H9 (cell line): ENCODE measurements at regions not wholly inside any gene's neighbourhood (a gene's known extent, or its start where the extent isn't known, plus 50 kb on each side); places are given as distances from the start of the nearest gene placed in this dataset.

Experiments
- DNase-seq: peaks from one replicate; pipeline ENCODE4 v3.0.0-alpha.2; 2017
- H2AFZ ChIP-seq: one replicate; pipeline ENCODE4 v1.6.1; 2013; ENCODE audit warnings: mild to moderate bottlenecking, low read length, control low read depth, moderate library complexity
- H2AK5ac ChIP-seq: 2 replicates; pipeline ENCODE4 v1.6.1; 2013; ENCODE audit warnings: low read length, control low read depth, mixed read lengths; ENCODE audit not compliant: insufficient read length
- H2BK120ac ChIP-seq: one replicate; pipeline ENCODE4 v1.6.1; 2013; ENCODE audit warnings: low read depth, mild to moderate bottlenecking, low read length, control low read depth, inconsistent platforms; ENCODE audit not compliant: poor library complexity, severe bottlenecking
- H2BK12ac ChIP-seq: 2 replicates; pipeline ENCODE4 v1.6.1; 2013; ENCODE audit warnings: low read length, control low read depth, mixed read lengths, low read depth; ENCODE audit not compliant: insufficient read length
- H2BK15ac ChIP-seq: 2 replicates; pipeline ENCODE4 v1.6.1; 2013; ENCODE audit warnings: low read depth, low read length, control low read depth
- H2BK20ac ChIP-seq: one replicate; pipeline ENCODE4 v1.6.1; 2013; ENCODE audit warnings: low read depth, mild to moderate bottlenecking, low read length, control low read depth, inconsistent platforms; ENCODE audit not compliant: poor library complexity, severe bottlenecking
- H2BK5ac ChIP-seq: 2 replicates; pipeline ENCODE4 v1.6.1; 2013; ENCODE audit warnings: low read length, control low read depth, mixed read lengths; ENCODE audit not compliant: insufficient read length
- H3K14ac ChIP-seq: 2 replicates; pipeline ENCODE4 v1.6.1; 2013; ENCODE audit warnings: low read length, control low read depth; ENCODE audit not compliant: insufficient read depth
- H3K18ac ChIP-seq: 2 replicates; pipeline ENCODE4 v1.6.1; 2013; ENCODE audit warnings: low read depth, mild to moderate bottlenecking, mixed read lengths, low read length, control low read depth; ENCODE audit not compliant: insufficient read length
- H3K23ac ChIP-seq: 2 replicates; pipeline ENCODE4 v1.6.1; 2013; ENCODE audit warnings: low read length, control low read depth, mixed read lengths, low read depth; ENCODE audit not compliant: insufficient read length
- H3K23me2 ChIP-seq: 2 replicates; pipeline ENCODE4 v1.6.1; 2013; ENCODE audit warnings: low read depth, mild to moderate bottlenecking, mixed read lengths, low read length, control low read depth; ENCODE audit not compliant: insufficient read length, poor library complexity, severe bottlenecking
- H3K27ac ChIP-seq: 2 replicates; pipeline ENCODE4 v1.5.1; 2013; ENCODE audit warnings: low read length, control low read depth, mixed read lengths, low read depth; ENCODE audit not compliant: insufficient read length
- H3K27me3 ChIP-seq: 2 replicates; pipeline ENCODE4 v1.6.1; 2013; ENCODE audit warnings: low read length, control low read depth, inconsistent platforms; ENCODE audit not compliant: insufficient read depth
- H3K4ac ChIP-seq: 2 replicates; pipeline ENCODE4 v1.6.1; 2013; ENCODE audit warnings: low read depth, mild to moderate bottlenecking, control low read depth, inconsistent platforms, low read length, moderate library complexity
- H3K4me1 ChIP-seq: 2 replicates; pipeline ENCODE4 v1.6.1; 2013; ENCODE audit warnings: low read length, control low read depth, inconsistent platforms; ENCODE audit not compliant: insufficient read depth
- H3K4me2 ChIP-seq: 2 replicates; pipeline ENCODE4 v1.6.1; 2013; ENCODE audit warnings: low read length, control low read depth, mixed read lengths; ENCODE audit not compliant: insufficient read length, insufficient read depth
- H3K56ac ChIP-seq: 2 replicates; pipeline ENCODE4 v1.6.1; 2013; ENCODE audit warnings: low read depth, mild to moderate bottlenecking, mixed read lengths, low read length, control low read depth; ENCODE audit not compliant: insufficient read length
- H3K79me1 ChIP-seq: 2 replicates; pipeline ENCODE4 v1.6.1; 2013; ENCODE audit warnings: low read depth, mild to moderate bottlenecking, moderate library complexity, low read length, control low read depth, inconsistent platforms; ENCODE audit not compliant: insufficient read depth, poor library complexity, severe bottlenecking
- H3K79me2 ChIP-seq: 2 replicates; pipeline ENCODE4 v1.6.1; 2013; ENCODE audit warnings: low read length, control low read depth, inconsistent platforms; ENCODE audit not compliant: insufficient read depth
- H3K9ac ChIP-seq: 2 replicates; pipeline ENCODE4 v1.6.1; 2013; ENCODE audit warnings: low read length, control low read depth, mixed read lengths; ENCODE audit not compliant: insufficient read length; ENCODE audit errors: extremely low read depth
- H3K9me3 ChIP-seq: one replicate; pipeline ENCODE4 v1.6.1; 2013; ENCODE audit warnings: low read depth, low read length, inconsistent platforms; ENCODE audit not compliant: control insufficient read depth
- H3T11ph ChIP-seq: one replicate; pipeline ENCODE4 v1.6.1; 2013; ENCODE audit warnings: mild to moderate bottlenecking, low read length, control low read depth, inconsistent platforms
- H4K20me1 ChIP-seq: one replicate; pipeline ENCODE4 v1.6.1; 2013; ENCODE audit not compliant: control insufficient read depth, insufficient read length, insufficient read depth
- H4K5ac ChIP-seq: 2 replicates; pipeline ENCODE4 v1.6.1; 2013; ENCODE audit warnings: low read depth, mild to moderate bottlenecking, mixed read lengths, low read length, control low read depth; ENCODE audit not compliant: insufficient read length
- H4K8ac ChIP-seq: replicated peaks from 2 replicates; pipeline ENCODE4 v1.6.1; 2013; ENCODE audit warnings: low read length, control low read depth, mixed read lengths, low read depth; ENCODE audit not compliant: insufficient read length
- H4K91ac ChIP-seq: 2 replicates; pipeline ENCODE4 v1.6.1; 2013; ENCODE audit warnings: low read depth, mild to moderate bottlenecking, moderate library complexity, mixed read lengths, low read length, control low read depth; ENCODE audit not compliant: insufficient read length
- H3K27ac Mint-ChIP-seq, 3 experiments: 2 replicates in 2 of 3; 3 replicates in 1 of 3; pipeline ENCODE4 v1.8.0; 2020 to 2021; ENCODE audit warnings: mixed read lengths in 3 of 3, mild to moderate bottlenecking in 1 of 3, moderate library complexity in 1 of 3
- H3K27me3 Mint-ChIP-seq: 2 replicates; pipeline ENCODE4 v1.8.0; 2021; ENCODE audit warnings: low read depth, mild to moderate bottlenecking, moderate library complexity, mixed read lengths
- H3K36me3 Mint-ChIP-seq, 3 experiments: 2 replicates in 2 of 3; 3 replicates in 1 of 3; pipeline ENCODE4 v1.8.0; 2020 to 2021; ENCODE audit warnings: low read depth in 3 of 3, mixed read lengths in 3 of 3; ENCODE audit not compliant: insufficient read depth in 1 of 3
- H3K4me1 Mint-ChIP-seq, 2 experiments: 2 replicates each; pipeline ENCODE4 v1.8.0; 2020; ENCODE audit warnings: mixed read lengths in 2 of 2
- H3K4me3 Mint-ChIP-seq, 2 experiments: 2 replicates in 1 of 2; 3 replicates in 1 of 2; pipeline ENCODE4 v1.8.0; 2020 to 2021; ENCODE audit warnings: mild to moderate bottlenecking in 2 of 2, mixed read lengths in 2 of 2, moderate library complexity in 1 of 2
- H3K9me3 Mint-ChIP-seq, 2 experiments: 2 replicates in 1 of 2; 3 replicates in 1 of 2; pipeline ENCODE4 v1.8.0; 2020; ENCODE audit warnings: mild to moderate bottlenecking in 2 of 2, mixed read lengths in 2 of 2, moderate library complexity in 1 of 2
- WGBS: extraction: QIAGEN DNeasy Blood & Tissue Kit; methylation state at CpG from one replicate; pipeline ENCODE4 v1.1.7; 2013; ENCODE audit warnings: missing lambda C conversion rate, low lambda C conversion rate, mixed read lengths; ENCODE audit not compliant: insufficient read length; ENCODE audit errors: extremely low coverage; 5-methylcytosine and 5-hydroxymethylcytosine counted together
- TF ChIP-seq, protein P1 (sequence below): fragments of 200-600 bp; sonication (generic); conservative IDR thresholded peaks from 3 replicates; pipeline ENCODE4 v1.8.0; 2021; ENCODE audit warnings: antibody characterized with exemption, mild to moderate bottlenecking

- no peak overlapping the region for H3K56ac ChIP-seq
- no peak overlapping the region for H4K91ac ChIP-seq
- H4K5ac ChIP-seq, result no peak overlapping the region
- H3K4me1 Mint-ChIP-seq, result peaks cover 2 to 6% of the 10 kb centered on the region in 2 experiments; a peak in 1 of 4 replicates
- no peaks in the 10 kb centered on the region for H3K79me2 ChIP-seq
- DNase-seq, result no peak
- H2BK15ac ChIP-seq, result no peak overlapping the region
- no peak overlapping the region for H2BK120ac ChIP-seq
- H2BK20ac ChIP-seq, result no peak overlapping the region
- H4K8ac ChIP-seq, result no peak overlapping the region
- H3K18ac ChIP-seq, result no peak overlapping the region
- H2AFZ ChIP-seq, result no peak overlapping the region
- H3K27ac Mint-ChIP-seq, result no peak overlapping the region
- H3K36me3 Mint-ChIP-seq, result no peaks in the 10 kb centered on the region
- H3K23ac ChIP-seq, result no peak overlapping the region
- H3K4me3 Mint-ChIP-seq, result no peak overlapping the region
- H3K9ac ChIP-seq, result no peak overlapping the region
- no peaks in the 10 kb centered on the region for H3K9me3 Mint-ChIP-seq
- H3K79me1 ChIP-seq, result no peaks in the 10 kb centered on the region
- H3K27me3 ChIP-seq, result no peaks in the 10 kb centered on the region
- H3K27me3 Mint-ChIP-seq, result no peaks in the 10 kb centered on the region
- no peaks in the 10 kb centered on the region for H3K9me3 ChIP-seq
- no peak overlapping the region for H2BK5ac ChIP-seq
- no peak overlapping the region for H3K4me2 ChIP-seq
- TF ChIP-seq, protein P1, sequence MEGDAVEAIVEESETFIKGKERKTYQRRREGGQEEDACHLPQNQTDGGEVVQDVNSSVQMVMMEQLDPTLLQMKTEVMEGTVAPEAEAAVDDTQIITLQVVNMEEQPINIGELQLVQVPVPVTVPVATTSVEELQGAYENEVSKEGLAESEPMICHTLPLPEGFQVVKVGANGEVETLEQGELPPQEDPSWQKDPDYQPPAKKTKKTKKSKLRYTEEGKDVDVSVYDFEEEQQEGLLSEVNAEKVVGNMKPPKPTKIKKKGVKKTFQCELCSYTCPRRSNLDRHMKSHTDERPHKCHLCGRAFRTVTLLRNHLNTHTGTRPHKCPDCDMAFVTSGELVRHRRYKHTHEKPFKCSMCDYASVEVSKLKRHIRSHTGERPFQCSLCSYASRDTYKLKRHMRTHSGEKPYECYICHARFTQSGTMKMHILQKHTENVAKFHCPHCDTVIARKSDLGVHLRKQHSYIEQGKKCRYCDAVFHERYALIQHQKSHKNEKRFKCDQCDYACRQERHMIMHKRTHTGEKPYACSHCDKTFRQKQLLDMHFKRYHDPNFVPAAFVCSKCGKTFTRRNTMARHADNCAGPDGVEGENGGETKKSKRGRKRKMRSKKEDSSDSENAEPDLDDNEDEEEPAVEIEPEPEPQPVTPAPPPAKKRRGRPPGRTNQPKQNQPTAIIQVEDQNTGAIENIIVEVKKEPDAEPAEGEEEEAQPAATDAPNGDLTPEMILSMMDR, result no peak
- H3K14ac ChIP-seq, result no peak overlapping the region
- H3K4me1 ChIP-seq, result no peaks in the 10 kb centered on the region; the same call in 1 of the 2 replicates
- H3K23me2 ChIP-seq, result no peaks in the 10 kb centered on the region
- WGBS, result no CpG with 5 or more reads among the region's 1 CpG
- H2AK5ac ChIP-seq, result no peak overlapping the region
- no peak overlapping the region for H3K4ac ChIP-seq
- H4K20me1 ChIP-seq, result no peaks in the 10 kb centered on the region
- H2BK12ac ChIP-seq, result no peak overlapping the region
- no peak overlapping the region for H3T11ph ChIP-seq
- H3K27ac ChIP-seq, result no peak overlapping the region
Measured at GRCh38 chr5:136703706-136704105, 338.4 kb upstream of the TRPC7 start.
